ENCODE measurements at regions not wholly inside any gene's neighbourhood (a gene's known extent, or its start where the extent isn't known, plus 50 kb on each side); places are given as distances from the start of the nearest gene placed in this dataset.

DNA sequence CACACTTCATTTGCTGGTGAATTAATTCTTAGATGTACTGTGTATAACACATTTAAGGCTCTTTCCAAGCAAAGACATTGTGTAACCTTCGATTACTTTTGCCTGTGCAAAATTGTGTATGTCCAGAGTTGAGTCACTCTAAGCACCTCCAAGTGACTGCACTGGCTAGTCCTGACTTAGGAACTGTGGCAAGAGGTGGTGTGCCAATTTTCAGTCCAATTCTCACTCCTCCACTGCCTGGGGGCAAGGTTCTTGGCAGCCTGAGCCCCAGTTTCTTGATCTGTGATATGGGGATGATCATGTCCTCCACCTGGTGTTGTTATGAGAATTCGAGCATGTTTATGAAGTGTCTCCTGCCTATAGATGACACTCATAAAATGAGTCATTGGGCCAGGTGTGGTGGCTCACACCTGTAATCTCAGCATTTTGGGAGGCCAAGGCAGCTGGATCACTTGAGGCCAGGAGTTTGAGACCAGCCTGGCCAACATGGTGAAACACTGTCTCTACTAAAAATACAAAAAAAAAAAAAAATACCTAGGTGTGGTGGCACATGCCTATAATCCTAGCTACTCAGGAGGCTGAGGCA, 105.3 kb upstream of the CDYL start:
- TF ChIP-seq CTCF (IDR thresholded peaks at IDR 0.05) (no peak), POLR2AphosphoS5 (IDR thresholded peaks at IDR 0.05; ENCODE audit: low read depth, low read length) (no peak)

Measured in Panc1 (cell line).